ENCODE measurements at regions not wholly inside any gene's neighbourhood (a gene's known extent, or its start where the extent isn't known, plus 50 kb on each side); places are given as distances from the start of the nearest gene placed in this dataset.

DNA sequence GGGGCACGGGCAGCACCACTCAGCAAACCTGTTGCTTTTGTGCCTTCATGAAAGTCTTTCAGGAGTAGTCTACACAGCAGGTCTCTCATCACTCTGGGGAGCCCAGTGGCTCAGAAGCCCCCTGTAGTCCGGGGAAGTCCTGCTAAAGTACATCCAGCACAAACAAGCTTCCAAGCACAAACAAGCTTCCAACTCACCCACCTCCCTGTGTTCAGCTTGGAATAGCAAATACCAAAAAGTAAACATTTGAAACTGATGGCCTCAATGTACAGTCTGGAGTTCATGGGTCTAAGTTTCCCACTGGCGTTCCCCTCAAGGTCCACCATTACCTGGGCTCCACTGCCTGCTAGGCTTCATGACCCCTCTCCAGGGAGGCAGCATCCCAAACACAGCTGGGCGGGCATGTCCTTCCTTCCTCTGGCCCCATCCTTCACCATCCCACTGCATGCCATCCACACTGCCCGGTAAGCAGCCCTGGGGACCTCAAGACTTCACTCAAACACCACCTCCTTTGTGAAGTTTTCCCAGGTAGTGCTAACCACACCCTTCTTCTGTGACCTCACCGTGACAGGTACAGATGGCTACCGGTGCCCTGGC is 62.8 kb upstream of the SIAH1 start:
- no TSS peak for BruUV-seq (replicated peaks)
- Histone ChIP-seq H3K4ac (ENCODE audit: low read depth, low read length) (peak overlapping the region; percentile 60), H2BK120ac (ENCODE audit: low read depth, low read length) (0 out of 2 replicates have a peak overlapping the region, but pooled peaks have one; percentile 52), H3K4me1 (ENCODE audit: control insufficient read depth, insufficient read depth, low read length) (peaks cover 8% of the 10 kb centered on the region), H2BK15ac (ENCODE audit: low read depth, low read length) (no peak overlapping the region), H3K9ac (ENCODE audit: low read depth, low read length) (no peak overlapping the region), H2AK9ac (replicated peaks; ENCODE audit: low read depth, low read length, poor library complexity) (peak overlapping the region; percentile 50), H2BK5ac (ENCODE audit: low read depth, low read length, poor library complexity, severe bottlenecking) (no peak overlapping the region), H3K14ac (replicated peaks; ENCODE audit: low read depth, low read length) (no peak overlapping the region), H4K91ac (ENCODE audit: insufficient read depth, low read depth, low read length) (no peak overlapping the region), H3K56ac (ENCODE audit: extremely low read depth, insufficient read depth, low read length) (no peak overlapping the region), H4K5ac (ENCODE audit: low read depth, low read length) (no peak overlapping the region), H3K4me2 (ENCODE audit: low read depth, low read length) (no peak overlapping the region), H3K27me3 (ENCODE audit: control insufficient read depth, insufficient read depth, low read length) (no peaks in the 10 kb centered on the region), H3K9me3 (ENCODE audit: control insufficient read depth, insufficient read depth, low read length) (no peaks in the 10 kb centered on the region), H2AK5ac (ENCODE audit: low read depth, low read length) (peak overlapping the region; percentile 56; the same call in 1 of the 2 replicates), H2AFZ (replicated peaks; ENCODE audit: low read length, poor library complexity) (peak overlapping the region; percentile 51), H3K9me1 (ENCODE audit: insufficient read depth, low read length) (peaks cover 10% of the 10 kb centered on the region; the same call in 1 of the 2 replicates), H4K20me1 (ENCODE audit: insufficient read depth, low read length) (no peaks in the 10 kb centered on the region), H4K8ac (ENCODE audit: low read depth in 2 of 2, low read length in 2 of 2) (no peak overlapping the region; a peak in 1 of 4 replicates), H3K36me3 (ENCODE audit: control insufficient read depth, insufficient read depth, low read length) (no peaks in the 10 kb centered on the region), H3K27ac (ENCODE audit: insufficient read depth, low read length) (no peak overlapping the region), H3K79me1 (ENCODE audit: low read depth in 1 of 2, low read length in 2 of 2) (no peaks in the 10 kb centered on the region; a peak in 1 of 4 replicates), H3K4me3 (ENCODE audit: insufficient read depth, low read depth, low read length) (no peak overlapping the region), H2BK20ac (ENCODE audit: low read depth, low read length) (peak overlapping the region; percentile 45; the same call in 1 of the 2 replicates), H3K18ac (ENCODE audit: low read depth, low read length) (no peak overlapping the region), H3K23ac (ENCODE audit: low read depth, low read length) (no peak overlapping the region)
- dilution Hi-C loops (cut with HindIII; ENCODE audit: low sequenced_read_pairs, unreplicated experiment): no loop called here
- ChIA-PET CTCF (interaction anchor here (0.6 kb wide), 1 partner anchor 12 kb away, joined by 3 read pairs; no protein-coding TSS in a partner anchor), POLR2A (ENCODE audit: unreplicated experiment) (no interaction called here)
- DNase-seq (no peak), ATAC-seq (ENCODE audit: low read depth) (no peak)
- 74% methylated on average over 3 of the region's 7 CpGs; no CpG with 5 or more reads in 1 of the 2 experiments for WGBS, 2 experiments (ENCODE audit: extremely low coverage in 2 of 2, insufficient read length in 1 of 2)
- in situ Hi-C loops (cut with MboI; ENCODE audit: low sequenced_read_pairs): no loop called here
- intact Hi-C loops (cut with micrococcal nuclease): no loop called here
- TF ChIP-seq SMC3 (IDR thresholded peaks at IDR 0.05; ENCODE audit: low read depth, low read length): no peak
- no peak for TF ChIP-seq POLR2A (IDR thresholded peaks at IDR 0.05; ENCODE audit: low read depth, low read length)
- no peak for TF ChIP-seq BHLHE40 (IDR thresholded peaks at IDR 0.05; ENCODE audit: low read depth, low read length)
- TF ChIP-seq MAZ (IDR thresholded peaks at IDR 0.05; ENCODE audit: borderline replicate concordance, low read depth, low read length): no peak

All from IMR-90 (cell line).